Glutamatergic neuron (in vitro differentiated cells): ENCODE measurements at regions not wholly inside any gene's neighbourhood (a gene's known extent, or its start where the extent isn't known, plus 50 kb on each side); places are given as distances from the start of the nearest gene placed in this dataset.

Source experiments
- DNase-seq: peaks from one replicate; pipeline ENCODE4 v3.0.0; 2022
- H3K27ac Mint-ChIP-seq: one replicate; pipeline ENCODE4 v1.8.0; 2020; ENCODE audit warnings: mild to moderate bottlenecking, mixed read lengths, inconsistent platforms; ENCODE audit not compliant: unreplicated experiment
- H3K27me3 Mint-ChIP-seq: one replicate; pipeline ENCODE4 v1.8.0; 2020; ENCODE audit warnings: mild to moderate bottlenecking, moderate library complexity, mixed read lengths, inconsistent platforms; ENCODE audit not compliant: unreplicated experiment
- H3K36me3 Mint-ChIP-seq: one replicate; pipeline ENCODE4 v1.8.0; 2020; ENCODE audit warnings: mild to moderate bottlenecking, mixed read lengths, inconsistent platforms; ENCODE audit not compliant: unreplicated experiment
- H3K4me1 Mint-ChIP-seq: one replicate; pipeline ENCODE4 v1.8.0; 2020; ENCODE audit warnings: mild to moderate bottlenecking, low read depth, mixed read lengths, inconsistent platforms; ENCODE audit not compliant: unreplicated experiment
- H3K4me3 Mint-ChIP-seq: one replicate; pipeline ENCODE4 v1.8.0; 2020; ENCODE audit warnings: mild to moderate bottlenecking, mixed read lengths, inconsistent platforms; ENCODE audit not compliant: unreplicated experiment
- H3K9me3 Mint-ChIP-seq: one replicate; pipeline ENCODE4 v1.8.0; 2020; ENCODE audit warnings: mild to moderate bottlenecking, moderate library complexity, mixed read lengths, inconsistent platforms; ENCODE audit not compliant: unreplicated experiment
- CTCF ChIP-seq: fragments of 200-600 bp; sonication (generic); IDR thresholded peaks from one replicate; pipeline ENCODE4 v1.5.0; 2021; ENCODE audit not compliant: partially characterized antibody, unreplicated experiment

GRCh38 chr1:199269241-199269640 is 630.4 kb downstream of the PTPRC start:
- Mint-ChIP-seq H3K27ac (no peak overlapping the region), H3K27me3 (peaks cover 2% of the 10 kb centered on the region), H3K4me1 (no peaks in the 10 kb centered on the region), H3K4me3 (no peak overlapping the region), H3K9me3 (no peaks in the 10 kb centered on the region), H3K36me3 (no peaks in the 10 kb centered on the region)
- DNase-seq = no peak
- no peak for TF ChIP-seq CTCF

DNA sequence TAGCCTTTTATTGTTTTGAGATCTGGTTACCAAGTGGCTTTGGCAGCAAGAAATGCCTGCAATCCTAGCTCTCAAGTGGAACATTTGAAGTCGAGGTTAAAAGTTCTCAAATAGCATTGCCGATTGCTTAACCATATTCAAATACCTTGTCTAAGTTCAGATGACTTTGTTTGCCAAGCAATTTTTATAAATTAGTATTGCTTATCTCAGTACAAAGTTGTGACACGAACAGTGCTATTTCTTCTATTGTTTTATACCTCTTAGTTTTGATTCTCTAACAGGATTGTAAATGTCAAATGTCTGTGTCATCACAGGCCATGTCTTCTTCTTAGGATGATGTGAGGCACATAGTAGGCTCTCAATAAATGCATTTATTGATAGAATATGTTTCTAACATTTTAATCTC is 633.3 kb downstream of the PTPRC start:
- H3K27me3 Mint-ChIP-seq = peaks cover 2% of the 10 kb centered on the region
- no peaks in the 10 kb centered on the region for H3K36me3 Mint-ChIP-seq
- H3K9me3 Mint-ChIP-seq = no peaks in the 10 kb centered on the region
- H3K4me3 Mint-ChIP-seq = no peak overlapping the region
- no peaks in the 10 kb centered on the region for H3K4me1 Mint-ChIP-seq
- no peak for TF ChIP-seq CTCF
- H3K27ac Mint-ChIP-seq = no peak overlapping the region
- DNase-seq = no peak

- DNase-seq = no peak
- Mint-ChIP-seq H3K36me3 (no peaks in the 10 kb centered on the region), H3K27ac (no peak overlapping the region), H3K27me3 (peaks cover 2% of the 10 kb centered on the region), H3K9me3 (no peaks in the 10 kb centered on the region), H3K4me3 (no peak overlapping the region), H3K4me1 (no peaks in the 10 kb centered on the region)
- TF ChIP-seq CTCF = no peak
Measured at GRCh38 chr1:199272628-199273086, 633.8 kb downstream of the PTPRC start.

DNA sequence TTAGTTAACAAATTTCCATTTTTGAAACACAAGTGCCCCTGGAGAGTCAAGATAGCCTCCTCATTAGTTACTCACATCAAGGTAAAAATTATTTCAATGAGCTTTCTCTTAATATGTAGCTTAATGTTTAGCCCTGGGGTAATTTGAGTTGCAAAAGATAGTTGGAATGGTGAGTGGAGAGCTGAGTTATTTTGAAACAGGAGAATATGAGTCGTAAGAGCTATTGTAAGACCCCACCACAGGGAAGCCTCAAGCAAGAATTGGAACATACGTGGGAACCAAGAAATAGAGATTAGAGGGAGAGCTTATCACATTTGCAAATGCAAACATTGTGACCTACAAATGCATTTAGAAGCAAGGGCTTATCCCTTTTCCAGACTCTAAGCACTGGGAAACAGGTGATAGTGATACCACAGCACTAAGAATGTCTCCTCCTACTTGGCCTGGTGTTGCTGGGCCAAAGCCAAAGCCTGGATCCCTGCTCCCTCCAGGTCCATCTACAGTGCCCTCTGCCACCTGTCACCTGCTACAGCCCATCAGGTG is 635.1 kb downstream of the PTPRC start:
- Mint-ChIP-seq H3K36me3 (no peaks in the 10 kb centered on the region), H3K4me3 (no peak overlapping the region), H3K4me1 (no peaks in the 10 kb centered on the region), H3K27ac (no peak overlapping the region), H3K27me3 (no peaks in the 10 kb centered on the region), H3K9me3 (no peaks in the 10 kb centered on the region)
- no peak for TF ChIP-seq CTCF
- DNase-seq = no peak

- no peak for DNase-seq
- H3K4me1 Mint-ChIP-seq = no peaks in the 10 kb centered on the region
- no peaks in the 10 kb centered on the region for H3K36me3 Mint-ChIP-seq
- no peaks in the 10 kb centered on the region for H3K9me3 Mint-ChIP-seq
- H3K27me3 Mint-ChIP-seq = no peaks in the 10 kb centered on the region
- no peak overlapping the region for H3K4me3 Mint-ChIP-seq
- H3K27ac Mint-ChIP-seq = no peak overlapping the region
- no peak for TF ChIP-seq CTCF
Measured at GRCh38 chr1:199279067-199279466, 640.2 kb downstream of the PTPRC start.
